ENCODE measurements at regions not wholly inside any gene's neighbourhood (a gene's known extent, or its start where the extent isn't known, plus 50 kb on each side); places are given as distances from the start of the nearest gene placed in this dataset.
"Not testable (repeated sequence)": the region's sequence is repeated elsewhere in the genome, so short reads cannot be mapped to it uniquely, and the experiment has no call there.

DNA sequence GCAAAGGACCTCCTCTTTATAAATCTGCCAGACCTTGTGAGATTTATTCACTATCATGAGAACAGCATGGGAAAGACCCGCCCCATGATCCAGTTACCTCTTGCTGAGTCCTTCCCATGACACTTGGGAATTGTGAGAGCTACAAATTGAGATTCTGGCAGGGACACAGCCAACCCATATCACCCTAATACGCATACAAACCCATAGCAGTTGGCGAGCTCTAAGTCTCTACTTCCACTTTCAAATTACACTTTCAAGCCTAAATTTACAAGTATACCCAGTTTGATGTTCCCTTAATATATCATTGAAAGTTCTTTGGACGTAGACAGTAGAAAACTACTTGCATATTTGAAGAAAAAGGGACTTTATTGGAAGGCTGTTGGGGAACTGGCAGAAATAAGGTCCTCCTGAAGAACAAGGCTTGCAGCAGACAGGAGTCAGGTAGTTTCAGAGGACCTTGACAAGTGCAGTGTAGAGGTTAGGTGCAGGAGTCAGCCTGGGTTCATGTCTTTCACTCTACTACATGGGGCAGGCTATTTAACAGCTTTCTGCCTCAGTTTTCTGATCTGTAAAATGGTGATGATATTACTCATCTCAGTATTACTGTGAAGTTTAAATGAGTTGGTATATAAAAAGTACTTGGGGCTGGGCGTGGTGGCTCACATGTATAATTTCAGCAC is 107.9 kb upstream of the EEF2KMT start:
- DNase-seq (ENCODE audit: low read depth, low spot score), result no peak
- in situ Hi-C loops (cut with HindIII; ENCODE audit: low pct_unique_long_range_greater_than_20kb, low sequenced_read_pairs), result no loop called here

GRCh38 chr16:5203675-5204074 is 106.1 kb upstream of the EEF2KMT start:
- DNase-seq (ENCODE audit: low read depth, low spot score); in situ Hi-C loops (cut with HindIII; ENCODE audit: low pct_unique_long_range_greater_than_20kb, low sequenced_read_pairs): not testable (repeated sequence)

- in situ Hi-C loops (cut with HindIII; ENCODE audit: low pct_unique_long_range_greater_than_20kb, low sequenced_read_pairs), result no loop called here
- no peak for DNase-seq (ENCODE audit: low read depth, low spot score)
These were observed 102.5 kb upstream of the EEF2KMT start for GRCh38 chr16:5200123-5200522.

- DNase-seq (ENCODE audit: low read depth, low spot score), result no peak
- in situ Hi-C loops (cut with HindIII; ENCODE audit: low pct_unique_long_range_greater_than_20kb, low sequenced_read_pairs), result no loop called here
These were observed 98.6 kb upstream of the EEF2KMT start for GRCh38 chr16:5196204-5196603.

GRCh38 chr16:5193861-5194260 is 96.3 kb upstream of the EEF2KMT start:
- in situ Hi-C loops (cut with HindIII; ENCODE audit: low pct_unique_long_range_greater_than_20kb, low sequenced_read_pairs), result no loop called here

DNA sequence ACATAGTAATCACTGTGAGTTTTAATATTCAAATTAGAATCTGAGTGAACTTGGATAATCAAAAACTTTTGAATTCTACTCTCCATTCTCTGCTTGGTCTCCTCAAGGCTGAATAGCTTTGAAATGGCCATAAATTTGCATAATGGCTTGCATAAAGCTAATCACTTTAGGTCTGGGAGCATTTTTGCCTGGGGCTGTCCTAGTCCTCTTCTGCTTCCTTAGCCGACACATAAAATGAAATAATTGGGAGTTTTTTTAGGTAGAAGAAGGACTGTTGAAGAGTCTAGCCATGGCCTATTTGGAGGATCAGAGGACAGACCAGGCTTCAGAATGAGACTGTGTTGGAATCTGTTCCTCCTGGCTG is 91.4 kb upstream of the EEF2KMT start:
- no peak for DNase-seq (ENCODE audit: low read depth, low spot score)
- in situ Hi-C loops (cut with HindIII; ENCODE audit: low pct_unique_long_range_greater_than_20kb, low sequenced_read_pairs), result no loop called here

More at GRCh38 chr16:5193861-5194260, 96.3 kb upstream of the EEF2KMT start:
- no peak for DNase-seq (ENCODE audit: low read depth, low spot score)

DNA sequence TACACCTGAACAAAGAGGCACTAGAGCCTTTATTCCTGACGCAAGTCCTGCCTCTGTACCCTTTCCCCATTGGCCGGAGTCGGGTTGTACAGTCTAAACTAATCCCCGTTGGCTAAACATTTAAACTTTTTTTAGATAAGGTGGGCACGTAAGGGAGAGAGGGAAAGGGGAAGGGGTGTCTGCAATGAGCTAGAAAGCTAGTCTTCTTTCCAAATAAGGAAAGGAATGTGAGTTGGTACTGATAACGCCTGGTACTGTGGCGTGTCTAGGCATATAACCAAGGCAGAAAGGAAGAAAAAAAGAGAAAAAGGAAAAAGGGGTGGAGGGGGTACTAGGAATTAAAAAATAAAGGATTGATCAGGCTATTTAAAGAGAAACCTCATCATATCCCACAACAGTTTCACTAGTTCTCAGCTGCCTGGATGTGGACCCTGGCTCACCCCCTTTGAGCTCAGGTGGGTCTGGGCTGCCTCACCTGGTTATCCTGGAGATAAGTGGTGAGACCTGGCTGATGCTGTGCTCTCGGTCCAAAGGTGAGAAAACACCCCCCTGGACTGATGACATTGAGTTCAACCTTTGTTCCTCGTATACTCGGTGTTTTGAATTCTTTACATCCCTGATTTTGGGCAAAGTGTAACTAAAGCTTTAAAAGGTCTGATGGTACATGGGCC is 90.9 kb upstream of the EEF2KMT start:
- in situ Hi-C loops (cut with HindIII; ENCODE audit: low pct_unique_long_range_greater_than_20kb, low sequenced_read_pairs), result no loop called here
- no peak for DNase-seq (ENCODE audit: low read depth, low spot score)

GRCh38 chr16:5187402-5187952 is 89.9 kb upstream of the EEF2KMT start:
- in situ Hi-C loops (cut with HindIII; ENCODE audit: low pct_unique_long_range_greater_than_20kb, low sequenced_read_pairs), result no loop called here
- no peak for DNase-seq (ENCODE audit: low read depth, low spot score)

DNA sequence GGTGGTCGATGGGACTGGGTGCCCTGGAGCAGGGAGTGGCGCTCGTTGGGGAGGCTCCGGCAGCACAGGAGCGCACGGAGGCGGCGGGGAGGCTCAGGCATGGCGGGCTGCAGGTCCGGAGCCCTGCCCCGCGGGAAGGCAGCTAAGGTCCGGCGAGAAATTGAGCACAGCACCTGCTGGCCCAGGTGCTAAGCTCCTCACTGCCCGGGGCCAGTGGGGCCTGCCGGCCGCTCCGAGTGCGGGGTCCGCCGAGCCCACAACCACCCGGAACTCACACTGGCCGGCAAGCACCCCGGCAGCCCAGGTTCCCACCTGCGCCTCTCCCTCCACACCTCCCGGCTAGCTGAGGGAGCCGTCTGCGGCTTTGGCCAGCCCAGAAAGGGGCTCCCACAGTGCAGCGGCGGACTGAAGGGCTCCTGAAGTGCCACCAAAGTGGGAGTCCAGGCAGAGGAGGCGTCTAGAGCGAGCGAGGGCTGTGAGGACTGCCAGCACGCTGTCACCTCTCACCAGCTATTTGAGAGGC is 88.8 kb upstream of the EEF2KMT start:
- in situ Hi-C loops (cut with HindIII; ENCODE audit: low pct_unique_long_range_greater_than_20kb, low sequenced_read_pairs), result no loop called here
- DNase-seq (ENCODE audit: low read depth, low spot score), result no peak

- DNase-seq (ENCODE audit: low read depth, low spot score), result no peak
- in situ Hi-C loops (cut with HindIII; ENCODE audit: low pct_unique_long_range_greater_than_20kb, low sequenced_read_pairs), result no loop called here
These were observed 78.9 kb upstream of the EEF2KMT start for GRCh38 chr16:5176505-5176904.

- no peak for DNase-seq (ENCODE audit: low read depth, low spot score)
- in situ Hi-C loops (cut with HindIII; ENCODE audit: low pct_unique_long_range_greater_than_20kb, low sequenced_read_pairs), result no loop called here
These were observed 77.7 kb upstream of the EEF2KMT start for GRCh38 chr16:5175266-5175665.

GRCh38 chr16:5166486-5166885 is 68.9 kb upstream of the EEF2KMT start:
- in situ Hi-C loops (cut with HindIII; ENCODE audit: low pct_unique_long_range_greater_than_20kb, low sequenced_read_pairs), result no loop called here
- DNase-seq (ENCODE audit: low read depth, low spot score), result no peak

DNA sequence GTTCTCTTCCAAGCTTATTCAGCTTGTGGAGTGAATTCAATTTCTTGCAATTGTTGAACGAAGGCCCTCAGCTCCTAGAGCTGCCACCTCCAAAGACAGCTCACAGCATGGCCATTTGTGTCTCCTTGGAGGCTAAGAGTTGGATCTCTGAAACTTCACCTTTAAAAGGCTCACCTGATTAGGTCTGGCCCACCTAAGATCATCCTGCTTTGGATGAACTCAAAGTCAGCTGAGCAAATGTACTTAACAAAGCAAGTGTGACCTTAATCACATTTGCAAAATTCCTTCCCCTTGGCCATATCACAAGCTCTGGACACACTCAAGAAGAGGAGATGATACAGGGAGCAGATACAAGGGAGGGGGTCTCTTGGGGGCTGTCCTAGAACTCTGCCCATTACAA is 67.8 kb upstream of the EEF2KMT start:
- in situ Hi-C loops (cut with HindIII; ENCODE audit: low pct_unique_long_range_greater_than_20kb, low sequenced_read_pairs), result not testable (repeated sequence)

GRCh38 chr16:5162801-5163200 is 65.2 kb upstream of the EEF2KMT start:
- in situ Hi-C loops (cut with HindIII; ENCODE audit: low pct_unique_long_range_greater_than_20kb, low sequenced_read_pairs); DNase-seq (ENCODE audit: low read depth, low spot score): not testable (repeated sequence)

More for the DNA sequence above, 67.8 kb upstream of the EEF2KMT start:
- not testable (repeated sequence) for DNase-seq (ENCODE audit: low read depth, low spot score)

GRCh38 chr16:5161888-5162287 is 64.3 kb upstream of the EEF2KMT start:
- DNase-seq (ENCODE audit: low read depth, low spot score); in situ Hi-C loops (cut with HindIII; ENCODE audit: low pct_unique_long_range_greater_than_20kb, low sequenced_read_pairs): not testable (repeated sequence)

GRCh38 chr16:5160010-5160409 is 62.4 kb upstream of the EEF2KMT start:
- DNase-seq (ENCODE audit: low read depth, low spot score); in situ Hi-C loops (cut with HindIII; ENCODE audit: low pct_unique_long_range_greater_than_20kb, low sequenced_read_pairs): not testable (repeated sequence)

- in situ Hi-C loops (cut with HindIII; ENCODE audit: low pct_unique_long_range_greater_than_20kb, low sequenced_read_pairs), result not testable (repeated sequence)
These were observed 61.9 kb upstream of the EEF2KMT start for GRCh38 chr16:5159537-5159936.

GRCh38 chr16:5158494-5158893 is 60.9 kb upstream of the EEF2KMT start:
- DNase-seq (ENCODE audit: low read depth, low spot score), result no peak
- in situ Hi-C loops (cut with HindIII; ENCODE audit: low pct_unique_long_range_greater_than_20kb, low sequenced_read_pairs), result no loop called here

More at GRCh38 chr16:5159537-5159936, 61.9 kb upstream of the EEF2KMT start:
- not testable (repeated sequence) for DNase-seq (ENCODE audit: low read depth, low spot score)

DNA sequence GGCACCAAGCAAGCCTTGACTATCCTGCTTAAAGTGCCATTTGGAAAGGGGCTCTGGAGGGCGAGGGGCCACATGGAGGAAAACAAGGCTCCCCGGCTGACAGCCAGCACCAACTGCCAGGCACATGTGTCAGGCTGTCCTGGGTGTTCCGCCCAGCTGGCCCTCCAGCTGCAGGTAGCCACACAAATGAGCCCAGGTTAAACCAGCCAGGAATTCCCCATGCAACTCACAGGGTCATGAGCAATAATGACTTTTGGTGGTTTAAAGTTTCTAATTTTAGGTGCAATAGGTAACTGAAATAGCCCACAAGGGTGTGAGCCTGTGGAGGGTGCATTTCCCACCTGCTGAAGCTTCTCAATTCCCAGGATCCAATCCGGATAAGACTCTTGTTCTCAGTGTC is 58.9 kb upstream of the EEF2KMT start:
- DNase-seq (ENCODE audit: low read depth, low spot score), result not testable (repeated sequence)

More for the DNA sequence above, 58.9 kb upstream of the EEF2KMT start:
- in situ Hi-C loops (cut with HindIII; ENCODE audit: low pct_unique_long_range_greater_than_20kb, low sequenced_read_pairs), result not testable (repeated sequence)
